ENCODE measurements at regions not wholly inside any gene's neighbourhood (a gene's known extent, or its start where the extent isn't known, plus 50 kb on each side); places are given as distances from the start of the nearest gene placed in this dataset.

DNA sequence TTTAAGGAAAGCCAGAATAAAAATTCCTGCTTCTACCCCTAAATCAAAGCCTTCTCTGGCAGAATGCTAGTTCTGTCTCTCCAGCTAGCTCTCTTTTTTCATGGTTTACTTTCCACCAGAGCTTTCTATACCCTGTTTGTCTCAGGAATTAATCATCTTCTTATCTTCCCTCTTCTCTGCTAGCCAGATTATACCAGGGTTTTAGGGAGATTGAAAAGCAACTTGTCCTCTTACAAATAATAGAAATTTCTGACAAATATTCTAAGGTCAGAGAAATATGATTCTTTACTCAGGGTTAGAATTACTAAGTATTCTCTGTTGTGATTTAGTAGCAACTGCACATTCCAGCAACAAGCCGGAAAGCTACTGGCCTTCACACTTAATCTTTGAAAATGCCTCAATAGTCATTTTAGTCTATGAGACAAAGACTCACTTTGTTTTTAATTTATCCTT lies 166.4 kb downstream of the TANC2 start:
- H3K4me3 ChIP-seq (ENCODE audit: low read depth, low read length): no peak overlapping the region
- no peak for TF ChIP-seq CTCF (IDR thresholded peaks at IDR 0.05; ENCODE audit: low read depth, low read length)

- no peak for TF ChIP-seq CTCF (IDR thresholded peaks at IDR 0.05; ENCODE audit: low read depth, low read length)
Measured at GRCh38 chr17:63133491-63133890, 167.5 kb downstream of the TANC2 start.

DNA sequence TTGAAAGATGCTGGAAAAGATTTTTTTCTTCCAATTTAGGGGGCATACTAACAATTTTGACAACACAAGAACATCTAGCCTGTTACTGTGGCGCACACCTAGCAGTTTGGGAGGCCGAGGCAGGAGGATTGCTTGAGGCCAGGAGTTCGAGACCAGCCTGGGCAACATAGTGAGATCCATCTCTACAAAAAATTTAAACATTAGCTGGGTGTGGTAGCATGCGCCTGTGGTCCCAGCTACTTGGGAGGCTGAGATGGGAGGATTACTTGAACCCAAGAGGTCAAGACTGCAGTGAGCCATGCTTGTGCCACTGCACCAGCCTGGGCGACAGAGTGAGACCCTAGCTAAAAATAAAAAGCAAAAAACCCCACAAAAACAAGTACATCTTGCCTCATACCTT lies 168.8 kb downstream of the TANC2 start:
- TF ChIP-seq CTCF (IDR thresholded peaks at IDR 0.05; ENCODE audit: low read depth, low read length): no peak
- no peak overlapping the region for H3K4me3 ChIP-seq (ENCODE audit: low read depth, low read length)

More at GRCh38 chr17:63133491-63133890, 167.5 kb downstream of the TANC2 start:
- no peak overlapping the region for H3K4me3 ChIP-seq (ENCODE audit: low read depth, low read length)

- no peak overlapping the region for H3K4me3 ChIP-seq (ENCODE audit: low read depth, low read length)
- TF ChIP-seq CTCF (IDR thresholded peaks at IDR 0.05; ENCODE audit: low read depth, low read length): no peak
Measured at GRCh38 chr17:63136369-63137012, 170.5 kb downstream of the TANC2 start.

DNA sequence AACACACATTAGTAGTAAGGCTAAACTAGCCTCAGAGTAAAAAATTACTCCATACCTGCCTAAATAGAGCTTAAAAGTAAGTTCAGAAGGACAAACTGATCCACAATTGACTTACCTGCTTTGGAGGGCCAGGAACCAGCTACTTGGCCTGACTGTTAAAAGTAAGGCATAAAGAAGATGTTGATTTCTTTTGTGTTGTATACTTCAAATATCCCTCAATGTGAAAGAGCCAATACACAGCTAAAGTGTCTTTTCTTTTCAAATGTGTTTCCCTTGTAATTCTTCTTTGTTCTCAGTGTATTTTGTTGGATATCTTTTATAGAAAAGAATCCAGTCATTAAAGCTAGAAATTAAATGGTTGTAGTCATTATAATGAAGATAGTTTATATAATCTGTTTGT lies 171.1 kb downstream of the TANC2 start:
- H3K4me3 ChIP-seq (ENCODE audit: low read depth, low read length): no peak overlapping the region
- no peak for TF ChIP-seq CTCF (IDR thresholded peaks at IDR 0.05; ENCODE audit: low read depth, low read length)

GRCh38 chr17:63138713-63139112 lies 172.7 kb downstream of the TANC2 start:
- TF ChIP-seq CTCF (IDR thresholded peaks at IDR 0.05; ENCODE audit: low read depth, low read length): no peak
- H3K4me3 ChIP-seq (ENCODE audit: low read depth, low read length): no peak overlapping the region

GRCh38 chr17:63139356-63139755 lies 173.3 kb downstream of the TANC2 start:
- H3K4me3 ChIP-seq (ENCODE audit: low read depth, low read length): no peak overlapping the region

More at GRCh38 chr17:63139356-63139755, 173.3 kb downstream of the TANC2 start:
- TF ChIP-seq CTCF (IDR thresholded peaks at IDR 0.05; ENCODE audit: low read depth, low read length): no peak

Measured in WI38 (cell line).